Ovary (tissue), 3 donors: ENCODE measurements at regions not wholly inside any gene's neighbourhood (a gene's known extent, or its start where the extent isn't known, plus 50 kb on each side); places are given as distances from the start of the nearest gene placed in this dataset.

ENCODE experiments used
- EP300 ChIP-seq: sonication (generic); formaldehyde crosslinking; IDR thresholded peaks from one replicate; pipeline ENCODE4 v1.6.1; 2017; ENCODE audit warnings: antibody characterized with exemption
- TF ChIP-seq, protein P1 (sequence below), 3 donors: fragments of 450-650 bp in 2 of 3; fragments of 200-600 bp in 1 of 3; IDR thresholded peaks; one replicate each; pipeline versions ENCODE4 v1.5.1 to v1.8.0; 2016 to 2022; ENCODE audit warnings: antibody characterized with exemption in 3 of 3, mild to moderate bottlenecking in 1 of 3
- donor health status: DM: no; HTN: no; CAD: no.

DNA sequence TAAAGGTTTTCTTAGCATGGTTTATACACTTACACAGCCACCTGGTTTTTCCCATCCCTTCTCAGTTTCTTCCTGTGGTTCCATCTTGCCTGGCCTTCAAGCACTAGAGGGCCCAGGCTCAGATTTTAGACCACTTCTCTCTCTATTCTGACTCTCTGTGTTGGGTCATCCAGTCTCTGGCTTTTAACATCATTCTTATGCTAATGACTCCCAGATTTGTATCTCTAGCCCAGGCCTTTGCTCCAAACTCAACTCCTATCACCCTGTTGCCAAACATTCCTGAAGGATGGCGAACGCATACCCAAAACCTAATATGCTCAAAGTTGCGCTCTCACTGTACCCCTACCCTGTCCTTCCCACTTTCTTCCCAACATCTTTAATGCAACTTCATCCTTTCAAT lies 135.1 kb downstream of the SPATA19 start:
- TF ChIP-seq, protein P1, sequence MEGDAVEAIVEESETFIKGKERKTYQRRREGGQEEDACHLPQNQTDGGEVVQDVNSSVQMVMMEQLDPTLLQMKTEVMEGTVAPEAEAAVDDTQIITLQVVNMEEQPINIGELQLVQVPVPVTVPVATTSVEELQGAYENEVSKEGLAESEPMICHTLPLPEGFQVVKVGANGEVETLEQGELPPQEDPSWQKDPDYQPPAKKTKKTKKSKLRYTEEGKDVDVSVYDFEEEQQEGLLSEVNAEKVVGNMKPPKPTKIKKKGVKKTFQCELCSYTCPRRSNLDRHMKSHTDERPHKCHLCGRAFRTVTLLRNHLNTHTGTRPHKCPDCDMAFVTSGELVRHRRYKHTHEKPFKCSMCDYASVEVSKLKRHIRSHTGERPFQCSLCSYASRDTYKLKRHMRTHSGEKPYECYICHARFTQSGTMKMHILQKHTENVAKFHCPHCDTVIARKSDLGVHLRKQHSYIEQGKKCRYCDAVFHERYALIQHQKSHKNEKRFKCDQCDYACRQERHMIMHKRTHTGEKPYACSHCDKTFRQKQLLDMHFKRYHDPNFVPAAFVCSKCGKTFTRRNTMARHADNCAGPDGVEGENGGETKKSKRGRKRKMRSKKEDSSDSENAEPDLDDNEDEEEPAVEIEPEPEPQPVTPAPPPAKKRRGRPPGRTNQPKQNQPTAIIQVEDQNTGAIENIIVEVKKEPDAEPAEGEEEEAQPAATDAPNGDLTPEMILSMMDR (IDR thresholded peaks at IDR 0.05): no peak
- no peak for TF ChIP-seq EP300
